ENCODE measurements at regions not wholly inside any gene's neighbourhood (a gene's known extent, or its start where the extent isn't known, plus 50 kb on each side); places are given as distances from the start of the nearest gene placed in this dataset.
"Not testable (repeated sequence)": the region's sequence is repeated elsewhere in the genome, so short reads cannot be mapped to it uniquely, and the experiment has no call there.

DNA sequence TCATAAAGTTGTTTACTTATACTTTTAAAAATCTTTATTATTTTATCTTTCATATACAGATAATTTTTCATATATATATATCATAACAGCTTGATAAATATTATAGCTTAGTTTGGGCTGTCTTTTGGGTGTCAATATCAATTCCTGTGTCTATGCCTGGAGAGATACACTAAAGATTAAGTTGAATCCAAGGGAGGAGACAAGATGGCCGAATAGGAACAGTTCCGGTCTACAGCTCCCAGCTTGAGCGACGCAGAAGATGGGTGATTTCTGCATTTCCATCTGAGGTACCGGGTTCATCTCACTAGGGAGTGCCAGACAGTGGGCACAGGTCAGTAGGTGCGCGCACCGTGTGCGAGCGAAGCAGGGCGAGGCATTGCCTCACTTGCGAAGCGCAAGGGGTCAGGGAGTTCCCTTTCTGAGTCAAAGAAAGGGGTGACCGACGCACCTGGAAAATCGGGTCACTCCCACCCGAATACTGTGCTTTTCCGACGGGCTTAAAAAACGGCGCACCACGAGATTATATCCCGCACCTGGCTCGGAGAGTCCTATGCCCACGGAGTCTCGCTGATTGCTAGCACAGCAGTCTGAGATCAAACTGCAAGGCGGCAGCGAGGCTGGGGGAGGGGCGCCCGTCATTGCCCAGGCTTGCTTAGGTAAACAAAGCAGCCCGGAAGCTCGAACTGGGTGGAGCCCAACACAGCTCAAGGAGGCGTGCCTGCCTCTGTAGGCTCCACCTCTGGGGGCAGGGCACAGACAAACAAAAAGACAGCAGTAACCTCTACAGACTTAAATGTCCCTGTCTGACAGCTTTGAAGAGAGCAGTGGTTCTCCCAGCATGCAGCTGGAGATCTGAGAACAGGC, 388.8 kb upstream of the FAR2 start:
- TF ChIP-seq MXI1 (conservative IDR thresholded peaks at IDR 0.05; ENCODE audit: poor library complexity, severe bottlenecking); CTCF (IDR thresholded peaks at IDR 0.05; ENCODE audit: poor library complexity, severe bottlenecking); SMC3 (conservative IDR thresholded peaks at IDR 0.05; ENCODE audit: poor library complexity); POLR2AphosphoS5 (IDR thresholded peaks at IDR 0.05): not testable (repeated sequence)
